OCI-LY7 (cell line): ENCODE measurements at regions not wholly inside any gene's neighbourhood (a gene's known extent, or its start where the extent isn't known, plus 50 kb on each side); places are given as distances from the start of the nearest gene placed in this dataset.

Experiments used
- BruUV-seq: library from RNA; stranded (reverse); fragments of 400-500 nt; replicated peaks from 2 replicates; lab custom pipeline; 2021; lab: Mats Ljungman, UMichigan
- CTCF ChIA-PET: fragments of 300-600 bp; sonication (Branson Sonifier 250); formaldehyde crosslinking; loops from one replicate; lab custom pipeline; 2022; ENCODE audit warnings: antibody characterized with exemption; ENCODE audit not compliant: unreplicated experiment; lab: Charles Lee
- POLR2A ChIA-PET: fragments of 300-600 bp; sonication (Branson Sonifier 250); formaldehyde crosslinking; loops from one replicate; lab custom pipeline; 2022; ENCODE audit warnings: antibody characterized with exemption; lab: Charles Lee
- DNase-seq: peaks from one replicate; pipeline ENCODE4 v3.0.0-alpha.2; 2015; ENCODE audit warnings: low spot score
- H2AFZ ChIP-seq: fragments of 200-600 bp; sonication (generic), shearing (Covaris generic); 2 replicates; pipeline ENCODE4 v1.6.1; 2014; ENCODE audit warnings: mild to moderate bottlenecking, antibody characterized with exemption, low read length, moderate library complexity
- H3K27ac ChIP-seq: fragments of 200-600 bp; sonication (generic); 2 replicates; pipeline ENCODE4 v1.5.1; 2014; ENCODE audit warnings: mixed run types, low read depth, mild to moderate bottlenecking, moderate library complexity, low read length, inconsistent platforms; ENCODE audit not compliant: poor library complexity, severe bottlenecking
- H3K36me3 ChIP-seq: fragments of 200-600 bp; sonication (generic); 2 replicates; pipeline ENCODE4 v1.6.1; 2014; ENCODE audit warnings: mild to moderate bottlenecking, antibody characterized with exemption, low read length, moderate library complexity, mixed read lengths; ENCODE audit not compliant: insufficient read depth
- H3K4me1 ChIP-seq: fragments of 200-600 bp; sonication (generic); 2 replicates; pipeline ENCODE4 v1.5.1; 2014; ENCODE audit warnings: mild to moderate bottlenecking, low read length; ENCODE audit not compliant: insufficient read depth, poor library complexity, severe bottlenecking
- H3K4me2 ChIP-seq: fragments of 200-600 bp; sonication (generic); 2 replicates; pipeline ENCODE4 v1.6.1; 2014; ENCODE audit warnings: mild to moderate bottlenecking, low read length
- H3K4me3 ChIP-seq: fragments of 200-600 bp; sonication (generic); 2 replicates; pipeline ENCODE4 v1.5.1; 2014; ENCODE audit warnings: mild to moderate bottlenecking, low read depth, low read length; ENCODE audit not compliant: poor library complexity, severe bottlenecking
- H3K79me2 ChIP-seq: fragments of 200-600 bp; sonication (generic); 2 replicates; pipeline ENCODE4 v1.6.1; 2016; ENCODE audit warnings: low read depth, mild to moderate bottlenecking, low read length, moderate library complexity, mixed read lengths; ENCODE audit not compliant: insufficient read depth
- H3K9me2 ChIP-seq: fragments of 200-600 bp; sonication (generic); 2 replicates; pipeline ENCODE4 v1.6.1; 2016; ENCODE audit warnings: mild to moderate bottlenecking, low read length, mixed read lengths; ENCODE audit not compliant: insufficient read depth
- H3K9me3 ChIP-seq: fragments of 200-600 bp; sonication (generic); 2 replicates; pipeline ENCODE4 v1.6.1; 2014; ENCODE audit warnings: mild to moderate bottlenecking, mixed run types, low read length, mixed read lengths
- H4K20me1 ChIP-seq: fragments of 200-600 bp; sonication (generic); 2 replicates; pipeline ENCODE4 v1.6.1; 2014; ENCODE audit warnings: mild to moderate bottlenecking, antibody characterized with exemption, low read length, moderate library complexity, mixed read lengths; ENCODE audit not compliant: insufficient read depth
- EZH2phosphoT487 ChIP-seq: fragments of 200-600 bp; sonication (generic); IDR thresholded peaks from 2 replicates; pipeline ENCODE4 v1.6.1; 2018; ENCODE audit warnings: low read depth, borderline replicate concordance, mild to moderate bottlenecking, mixed run types, antibody characterized with exemption, low read length, moderate library complexity, mixed read lengths
- intact Hi-C: fragments of 100-400 bp; cut with micrococcal nuclease; formaldehyde crosslinking; loops from one replicate; pipeline ENCODE4 v1.10.0; 2022; ENCODE audit not compliant: unreplicated experiment
- TF ChIP-seq, protein P1 (sequence below): fragments of 200-600 bp; sonication (generic); conservative IDR thresholded peaks from 2 replicates; pipeline ENCODE4 v1.5.1; 2014; ENCODE audit warnings: mild to moderate bottlenecking, antibody characterized with exemption, low read length, moderate library complexity, mixed read lengths

DNA sequence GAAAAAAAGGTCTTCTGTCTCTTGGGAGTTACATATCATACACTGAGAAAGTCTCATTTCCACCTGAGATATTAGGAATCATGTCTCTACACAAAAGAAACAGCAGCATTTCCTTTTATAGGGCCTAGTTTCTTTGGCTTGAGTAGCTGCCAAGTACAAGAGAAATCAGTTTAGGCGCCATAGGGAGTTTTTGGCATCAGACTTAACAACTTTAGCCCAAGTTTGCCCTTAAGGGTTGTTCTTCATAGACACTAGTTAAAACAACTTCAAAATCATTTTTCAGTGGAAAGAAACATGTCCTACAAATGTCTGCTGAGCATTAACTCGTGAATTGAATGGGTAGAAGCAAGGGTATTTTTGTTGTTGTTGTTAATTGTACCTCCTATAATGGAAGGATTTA, 587.0 kb upstream of the DSEL start:
- Histone ChIP-seq H3K4me3 (no peak overlapping the region), H4K20me1 (no peaks in the 10 kb centered on the region), H3K36me3 (no peaks in the 10 kb centered on the region), H2AFZ (no peak overlapping the region), H3K4me2 (no peak overlapping the region), H3K4me1 (no peaks in the 10 kb centered on the region), H3K9me2 (no peaks in the 10 kb centered on the region), H3K9me3 (no peaks in the 10 kb centered on the region), H3K79me2 (no peaks in the 10 kb centered on the region), H3K27ac (no peak overlapping the region)
- no TSS peak for BruUV-seq
- POLR2A ChIA-PET = no interaction called here
- TF ChIP-seq, protein P1, sequence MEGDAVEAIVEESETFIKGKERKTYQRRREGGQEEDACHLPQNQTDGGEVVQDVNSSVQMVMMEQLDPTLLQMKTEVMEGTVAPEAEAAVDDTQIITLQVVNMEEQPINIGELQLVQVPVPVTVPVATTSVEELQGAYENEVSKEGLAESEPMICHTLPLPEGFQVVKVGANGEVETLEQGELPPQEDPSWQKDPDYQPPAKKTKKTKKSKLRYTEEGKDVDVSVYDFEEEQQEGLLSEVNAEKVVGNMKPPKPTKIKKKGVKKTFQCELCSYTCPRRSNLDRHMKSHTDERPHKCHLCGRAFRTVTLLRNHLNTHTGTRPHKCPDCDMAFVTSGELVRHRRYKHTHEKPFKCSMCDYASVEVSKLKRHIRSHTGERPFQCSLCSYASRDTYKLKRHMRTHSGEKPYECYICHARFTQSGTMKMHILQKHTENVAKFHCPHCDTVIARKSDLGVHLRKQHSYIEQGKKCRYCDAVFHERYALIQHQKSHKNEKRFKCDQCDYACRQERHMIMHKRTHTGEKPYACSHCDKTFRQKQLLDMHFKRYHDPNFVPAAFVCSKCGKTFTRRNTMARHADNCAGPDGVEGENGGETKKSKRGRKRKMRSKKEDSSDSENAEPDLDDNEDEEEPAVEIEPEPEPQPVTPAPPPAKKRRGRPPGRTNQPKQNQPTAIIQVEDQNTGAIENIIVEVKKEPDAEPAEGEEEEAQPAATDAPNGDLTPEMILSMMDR = no peak
- no peak for TF ChIP-seq EZH2phosphoT487
- intact Hi-C loops = loop anchor here (10.0 kb wide), 1 partner anchor 59 kb away; no protein-coding TSS in a partner anchor
- no peak for DNase-seq
- CTCF ChIA-PET = no interaction called here

DNA sequence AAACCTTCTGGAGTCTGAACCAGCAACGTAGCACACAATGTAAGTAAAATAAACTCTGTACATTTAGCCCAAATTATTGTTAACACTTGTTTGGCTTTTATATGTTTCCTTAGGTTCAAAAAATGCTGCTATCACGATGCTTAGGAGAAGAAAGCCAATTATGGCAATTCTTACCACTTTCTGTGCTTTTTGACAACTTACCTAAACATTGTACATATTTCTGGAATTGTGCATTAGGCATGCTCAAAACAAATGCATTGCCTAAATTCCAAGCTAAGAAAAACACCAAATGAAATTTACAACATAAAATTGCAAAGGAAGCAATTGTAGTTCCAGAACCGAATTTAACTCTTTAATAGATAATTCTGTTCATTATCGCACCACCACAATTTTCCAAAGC, 585.6 kb upstream of the DSEL start:
- Histone ChIP-seq H3K4me3 (no peak overlapping the region), H2AFZ (no peak overlapping the region), H3K9me3 (no peaks in the 10 kb centered on the region), H3K4me2 (no peak overlapping the region), H3K36me3 (no peaks in the 10 kb centered on the region), H3K4me1 (no peaks in the 10 kb centered on the region), H4K20me1 (no peaks in the 10 kb centered on the region), H3K79me2 (no peaks in the 10 kb centered on the region), H3K9me2 (no peaks in the 10 kb centered on the region), H3K27ac (no peak overlapping the region)
- no TSS peak for BruUV-seq
- ChIA-PET CTCF (no interaction called here), POLR2A (no interaction called here)
- TF ChIP-seq EZH2phosphoT487 = no peak
- TF ChIP-seq, protein P1 = no peak
- intact Hi-C loops = loop anchor here (10.0 kb wide), 1 partner anchor 57 kb away; no protein-coding TSS in a partner anchor
- DNase-seq = no peak

DNA sequence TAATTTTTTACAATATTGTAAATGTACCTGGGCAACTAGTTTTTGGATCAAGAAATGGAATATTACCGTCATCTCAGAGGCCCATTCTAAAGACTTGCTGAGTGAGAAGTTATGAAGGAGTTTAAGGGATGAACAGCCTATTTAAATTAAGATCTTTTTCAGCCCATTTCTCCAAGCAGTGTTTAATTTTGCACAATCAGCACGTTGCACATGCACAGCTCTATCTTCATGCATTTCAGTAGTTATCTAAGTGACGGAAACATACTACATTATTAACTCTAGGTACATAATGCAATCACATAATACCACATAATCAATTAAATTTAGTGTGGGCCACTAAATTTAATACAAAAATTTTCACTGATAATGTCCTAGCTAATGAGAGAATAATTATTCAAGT, 582.1 kb upstream of the DSEL start:
- no peak for TF ChIP-seq EZH2phosphoT487
- TF ChIP-seq, protein P1 = no peak
- no TSS peak for BruUV-seq
- H3K36me3 ChIP-seq = no peaks in the 10 kb centered on the region
- no peak for DNase-seq
- H3K4me1 ChIP-seq = no peaks in the 10 kb centered on the region
- H3K4me2 ChIP-seq = no peak overlapping the region
- CTCF ChIA-PET = no interaction called here
- H3K9me3 ChIP-seq = no peaks in the 10 kb centered on the region
- no peaks in the 10 kb centered on the region for H4K20me1 ChIP-seq
- H3K4me3 ChIP-seq = no peak overlapping the region
- POLR2A ChIA-PET = no interaction called here
- no peaks in the 10 kb centered on the region for H3K9me2 ChIP-seq
- intact Hi-C loops = no loop called here
- no peak overlapping the region for H3K27ac ChIP-seq
- no peaks in the 10 kb centered on the region for H3K79me2 ChIP-seq
- H2AFZ ChIP-seq = no peak overlapping the region
